ACC112 (cell line): ENCODE measurements at regions not wholly inside any gene's neighbourhood (a gene's known extent, or its start where the extent isn't known, plus 50 kb on each side); places are given as distances from the start of the nearest gene placed in this dataset.
"Not testable (repeated sequence)": the region's sequence is repeated elsewhere in the genome, so short reads cannot be mapped to it uniquely, and the experiment has no call there.

ENCODE experiments used
- H2AFZ ChIP-seq: fragments of 200-600 bp; sonication (generic); one replicate; pipeline ENCODE4 v1.6.0; 2017; ENCODE audit warnings: antibody characterized with exemption, low read length; ENCODE audit not compliant: unreplicated experiment
- H3K27ac ChIP-seq: fragments of 200-600 bp; sonication (generic); 2 replicates; pipeline ENCODE4 v1.5.1; 2014; ENCODE audit warnings: low read depth, mild to moderate bottlenecking, antibody characterized with exemption, low read length, moderate library complexity
- H3K27me3 ChIP-seq: fragments of 200-600 bp; sonication (generic); 2 replicates; pipeline ENCODE4 v1.6.1; 2014; ENCODE audit warnings: mild to moderate bottlenecking, antibody characterized with exemption, low read length, moderate library complexity, mixed read lengths; ENCODE audit not compliant: insufficient read depth
- H3K36me3 ChIP-seq: fragments of 200-600 bp; sonication (generic); 2 replicates; pipeline ENCODE4 v1.6.1; 2016; ENCODE audit warnings: mild to moderate bottlenecking, antibody characterized with exemption, low read length, moderate library complexity, mixed read lengths; ENCODE audit not compliant: insufficient read depth
- H3K4me1 ChIP-seq: fragments of 200-600 bp; sonication (generic); one replicate; pipeline ENCODE4 v1.6.1; 2016; ENCODE audit warnings: low read length, mixed read lengths; ENCODE audit not compliant: insufficient read depth, unreplicated experiment, control insufficient read depth
- H3K4me3 ChIP-seq: fragments of 200-600 bp; sonication (generic); 2 replicates; pipeline ENCODE4 v1.5.1; 2014; ENCODE audit warnings: mild to moderate bottlenecking, low read depth, low read length
- H3K79me2 ChIP-seq: fragments of 200-600 bp; sonication (generic); one replicate; pipeline ENCODE4 v1.6.0; 2016; ENCODE audit warnings: low read length; ENCODE audit not compliant: control insufficient read depth, unreplicated experiment, insufficient read depth

DNA sequence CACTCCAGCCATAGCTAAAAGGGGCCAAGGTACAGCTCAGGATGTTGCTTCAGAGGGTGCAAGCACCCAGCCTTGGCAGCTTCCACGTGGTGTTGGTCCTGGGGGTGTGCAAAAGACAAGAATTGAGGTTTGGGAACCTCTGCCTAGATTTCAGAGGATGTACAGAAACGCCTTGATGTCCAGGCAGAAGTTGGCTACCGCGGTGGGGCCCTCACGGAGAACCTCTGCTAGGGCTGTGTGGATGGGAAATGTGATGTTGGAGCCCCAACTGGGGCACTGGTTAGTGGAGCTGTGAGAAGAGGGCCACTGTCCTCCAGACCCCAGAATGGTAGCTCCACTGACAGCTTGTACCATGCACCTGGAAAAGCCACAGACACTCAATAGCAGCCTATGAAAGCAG, 380.6 kb downstream of the IL20RB start:
- H3K27me3 ChIP-seq, H3K4me3 ChIP-seq, H3K36me3 ChIP-seq, H3K27ac ChIP-seq, H3K79me2 ChIP-seq, H3K4me1 ChIP-seq, H2AFZ ChIP-seq: not testable (repeated sequence)

DNA sequence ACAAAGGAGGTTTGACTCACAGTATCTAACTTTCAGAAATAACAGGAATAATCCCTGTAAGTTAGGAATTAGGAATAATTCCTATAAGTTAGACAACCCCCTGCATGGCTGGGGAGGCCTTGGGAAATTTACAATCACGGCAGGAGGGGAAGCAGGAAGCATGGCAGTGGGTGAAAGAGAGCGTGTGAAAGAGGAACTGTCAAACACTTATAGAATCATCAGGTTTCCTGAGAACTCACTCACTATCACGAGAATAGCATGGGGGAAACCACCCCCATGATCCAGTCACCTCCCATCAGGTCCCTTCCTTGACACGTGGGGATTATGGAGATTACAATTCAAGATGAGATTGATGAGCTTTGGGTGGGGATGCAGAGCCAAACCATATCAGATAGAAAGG, 385.5 kb downstream of the IL20RB start:
- no peak overlapping the region for H2AFZ ChIP-seq
- no peaks in the 10 kb centered on the region for H3K36me3 ChIP-seq
- H3K27me3 ChIP-seq: no peaks in the 10 kb centered on the region
- H3K27ac ChIP-seq: no peak overlapping the region
- H3K79me2 ChIP-seq: no peaks in the 10 kb centered on the region
- H3K4me3 ChIP-seq: no peak overlapping the region
- H3K4me1 ChIP-seq: no peaks in the 10 kb centered on the region

DNA sequence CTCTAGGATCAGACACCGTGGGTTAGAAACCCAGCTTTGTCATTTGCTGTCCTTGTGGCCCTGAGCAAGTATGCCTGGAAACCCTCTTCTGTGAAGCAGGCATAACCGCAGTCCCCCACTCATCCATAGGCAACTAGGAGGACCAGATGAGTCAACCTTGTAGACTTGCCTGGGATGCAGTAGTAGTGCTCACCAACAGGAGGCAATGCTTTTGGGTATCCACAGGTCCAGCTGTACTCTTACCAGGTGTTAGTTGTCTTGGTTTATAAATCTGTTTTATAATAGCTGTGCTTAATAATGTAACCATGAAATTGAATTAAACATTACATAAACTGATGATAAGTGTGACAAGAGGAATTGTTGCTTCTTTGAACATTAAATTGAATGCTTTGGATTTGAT, 389.3 kb downstream of the IL20RB start:
- Histone ChIP-seq H3K27me3 (no peaks in the 10 kb centered on the region), H2AFZ (no peak overlapping the region), H3K4me3 (no peak overlapping the region), H3K27ac (no peak overlapping the region), H3K36me3 (no peaks in the 10 kb centered on the region), H3K4me1 (no peaks in the 10 kb centered on the region), H3K79me2 (no peaks in the 10 kb centered on the region)

DNA sequence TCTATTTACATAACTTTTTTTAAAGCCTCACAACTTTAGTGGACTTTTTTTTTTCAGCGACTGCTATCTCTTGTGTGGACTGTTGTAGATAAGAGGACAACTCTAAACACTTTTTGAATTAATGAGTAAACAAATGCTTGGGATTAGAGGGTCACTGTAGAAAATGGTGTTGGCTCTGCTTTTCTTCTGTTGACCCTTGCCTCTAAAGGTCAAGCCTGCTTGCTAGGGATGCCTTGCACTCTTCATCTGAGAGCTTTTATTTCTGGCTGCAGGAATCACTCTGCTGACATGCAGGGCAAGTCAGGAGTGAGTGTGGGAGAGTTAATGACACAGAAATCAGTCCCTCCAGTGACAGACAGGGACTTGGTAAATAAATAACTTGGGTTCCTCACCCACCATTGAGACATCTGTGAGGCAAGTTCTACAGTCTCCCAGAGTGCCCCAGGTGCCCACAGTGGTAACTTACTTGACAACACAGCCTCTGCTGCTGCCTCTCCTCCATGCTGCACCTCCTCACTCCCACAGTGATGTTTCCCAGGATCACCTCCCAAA, 390.1 kb downstream of the IL20RB start:
- no peak overlapping the region for H3K27ac ChIP-seq
- no peak overlapping the region for H2AFZ ChIP-seq
- no peak overlapping the region for H3K4me3 ChIP-seq
- H3K4me1 ChIP-seq: no peaks in the 10 kb centered on the region
- H3K36me3 ChIP-seq: no peaks in the 10 kb centered on the region
- H3K79me2 ChIP-seq: no peaks in the 10 kb centered on the region
- no peaks in the 10 kb centered on the region for H3K27me3 ChIP-seq

DNA sequence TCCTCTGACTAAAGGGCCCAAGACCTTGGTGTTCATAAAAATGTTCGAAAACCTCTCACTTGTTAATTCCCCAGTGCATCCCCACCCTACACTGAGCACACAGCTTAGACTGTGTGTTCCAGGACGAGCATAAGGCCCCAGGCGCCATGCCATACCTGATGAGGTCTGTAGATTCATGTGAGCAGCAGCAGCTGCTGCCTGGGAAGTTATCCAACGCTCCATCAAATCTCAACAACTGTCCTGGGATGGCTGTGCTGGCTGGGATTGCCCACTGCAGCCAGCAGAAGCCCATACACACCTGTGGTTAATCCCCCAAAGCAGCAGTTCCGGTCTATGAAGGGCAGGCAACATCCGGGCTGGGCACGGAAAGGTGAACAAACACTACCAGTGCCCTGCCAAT, 391.2 kb downstream of the IL20RB start:
- H3K4me1 ChIP-seq: no peaks in the 10 kb centered on the region
- no peaks in the 10 kb centered on the region for H3K27me3 ChIP-seq
- H3K4me3 ChIP-seq: no peak overlapping the region
- no peak overlapping the region for H2AFZ ChIP-seq
- no peaks in the 10 kb centered on the region for H3K79me2 ChIP-seq
- H3K36me3 ChIP-seq: no peaks in the 10 kb centered on the region
- H3K27ac ChIP-seq: no peak overlapping the region

DNA sequence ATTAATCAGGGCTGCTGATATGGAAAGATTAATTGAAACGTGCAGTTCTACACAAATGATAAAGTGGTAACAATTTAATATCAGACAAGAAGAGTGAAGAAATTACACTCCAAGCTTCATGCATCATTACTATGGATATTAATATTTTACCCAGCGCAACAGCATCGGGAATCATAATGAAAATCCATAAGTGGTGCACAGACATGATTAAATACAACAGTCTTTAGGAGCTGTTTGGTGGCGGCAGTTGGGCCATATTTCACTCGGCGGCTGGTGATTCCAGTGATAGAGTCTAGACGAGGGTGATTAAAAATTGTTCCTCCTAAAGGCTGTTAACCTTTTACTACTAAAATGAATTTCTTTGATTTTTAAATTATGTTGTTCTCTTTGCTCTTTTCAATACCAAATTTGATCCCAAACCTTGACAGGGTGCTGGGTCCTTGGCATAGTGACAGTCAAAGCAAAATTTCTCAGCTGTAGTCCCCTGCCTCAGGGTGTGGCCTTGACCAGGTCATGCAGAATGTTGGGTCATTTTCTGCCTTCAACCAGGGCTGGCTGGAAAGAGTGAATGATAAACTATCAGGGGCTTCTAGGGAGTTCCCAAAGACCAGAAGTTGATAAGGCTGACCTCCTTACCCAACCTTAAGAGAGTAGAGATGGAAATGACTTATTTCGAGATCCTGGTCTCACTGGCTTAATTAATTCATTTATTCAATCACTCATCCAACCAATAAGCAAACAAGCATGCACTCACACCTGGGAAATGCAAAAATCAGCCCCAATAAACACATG, 392.0 kb downstream of the IL20RB start:
- Histone ChIP-seq H3K27me3 (no peaks in the 10 kb centered on the region), H3K79me2 (no peaks in the 10 kb centered on the region), H3K4me3 (no peak overlapping the region), H2AFZ (no peak overlapping the region), H3K4me1 (no peaks in the 10 kb centered on the region), H3K27ac (no peak overlapping the region), H3K36me3 (no peaks in the 10 kb centered on the region)

DNA sequence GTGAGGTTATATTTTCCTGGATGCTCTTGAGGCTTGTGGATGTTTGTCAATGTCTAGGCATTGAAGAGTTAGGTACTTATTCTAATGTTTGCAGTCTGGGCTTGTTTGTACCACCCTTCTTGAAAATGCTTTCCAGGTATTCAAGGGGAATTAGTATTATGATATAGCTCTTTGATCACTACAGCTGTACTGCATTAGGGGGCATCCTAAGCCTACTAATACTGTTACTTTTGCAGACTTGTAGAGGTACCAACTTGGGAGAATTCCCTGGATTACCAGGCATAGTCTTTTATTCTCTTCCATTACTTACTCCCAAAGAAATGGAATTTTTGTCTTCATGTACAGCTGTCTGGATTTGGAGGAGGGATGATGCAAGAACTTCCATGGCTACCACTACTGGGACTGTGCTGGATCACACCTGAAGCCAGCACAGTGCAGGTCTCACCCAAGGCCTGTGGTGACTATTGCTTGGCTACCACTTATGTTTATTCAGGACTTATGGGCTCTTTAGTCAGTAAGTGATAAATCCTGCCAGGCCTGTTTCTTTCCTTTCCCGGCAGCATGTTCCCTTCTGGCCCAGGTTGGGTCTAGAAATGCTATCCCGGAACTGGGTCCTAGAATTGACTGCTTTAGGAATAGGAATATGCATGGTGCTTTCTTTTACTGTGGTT, 402.9 kb downstream of the IL20RB start:
- Histone ChIP-seq H3K79me2 (no peaks in the 10 kb centered on the region), H3K27ac (no peak overlapping the region), H3K4me1 (no peaks in the 10 kb centered on the region), H3K27me3 (no peaks in the 10 kb centered on the region), H2AFZ (no peak overlapping the region), H3K36me3 (no peaks in the 10 kb centered on the region), H3K4me3 (no peak overlapping the region)

DNA sequence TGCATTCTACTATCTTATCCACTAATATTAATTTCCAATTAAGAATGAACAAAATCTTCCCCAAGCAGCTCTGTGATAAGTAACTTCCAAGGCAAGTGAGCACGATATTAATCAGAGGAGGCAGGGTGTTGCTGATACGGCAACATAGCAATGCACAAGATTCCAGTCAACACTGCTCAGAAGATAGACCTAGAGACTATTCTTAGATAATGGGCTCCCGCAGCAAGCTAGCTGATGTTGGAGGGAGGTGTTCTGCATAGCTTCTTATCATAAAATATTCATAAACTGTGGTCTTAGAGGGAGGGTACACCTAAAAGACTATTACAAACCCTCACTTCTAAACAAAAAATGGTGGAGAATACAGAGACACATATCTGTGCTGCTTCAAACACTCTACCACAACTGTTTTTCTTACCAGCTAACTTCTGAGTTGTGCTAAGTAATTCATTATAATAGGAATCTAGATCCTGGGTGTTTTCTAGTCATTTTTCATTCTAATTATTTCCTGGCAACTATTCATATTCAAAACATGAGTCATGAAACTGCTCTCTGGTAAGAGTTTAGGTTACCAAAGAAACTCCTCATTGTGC, 382.0 kb upstream of the SOX14 start:
- no peak overlapping the region for H3K27ac ChIP-seq
- no peak overlapping the region for H2AFZ ChIP-seq
- no peaks in the 10 kb centered on the region for H3K79me2 ChIP-seq
- no peak overlapping the region for H3K4me3 ChIP-seq
- H3K4me1 ChIP-seq: no peaks in the 10 kb centered on the region
- H3K36me3 ChIP-seq: no peaks in the 10 kb centered on the region
- no peaks in the 10 kb centered on the region for H3K27me3 ChIP-seq

DNA sequence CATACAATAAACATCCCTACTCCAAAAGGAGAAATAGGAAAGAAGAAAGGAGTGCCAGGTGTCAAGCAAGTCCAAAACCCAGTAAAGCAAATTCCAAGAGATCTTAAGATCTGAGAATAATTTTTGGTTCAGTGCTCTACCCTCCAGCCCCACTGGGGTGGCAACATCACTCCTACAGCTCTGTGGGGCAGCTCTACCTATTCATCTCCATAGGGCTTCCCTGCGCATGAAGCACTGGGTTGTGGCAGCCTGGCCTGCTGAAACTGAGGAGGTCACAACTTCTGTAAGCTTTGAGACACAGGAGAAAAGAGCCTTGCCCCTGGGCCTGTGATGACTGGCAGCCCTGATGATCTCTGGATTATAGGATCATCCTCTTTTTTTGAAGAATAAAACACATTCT, 378.2 kb upstream of the SOX14 start:
- Histone ChIP-seq H3K4me3 (no peak overlapping the region), H3K27me3 (no peaks in the 10 kb centered on the region), H3K4me1 (no peaks in the 10 kb centered on the region), H3K27ac (no peak overlapping the region), H3K36me3 (no peaks in the 10 kb centered on the region), H3K79me2 (no peaks in the 10 kb centered on the region), H2AFZ (no peak overlapping the region)

DNA sequence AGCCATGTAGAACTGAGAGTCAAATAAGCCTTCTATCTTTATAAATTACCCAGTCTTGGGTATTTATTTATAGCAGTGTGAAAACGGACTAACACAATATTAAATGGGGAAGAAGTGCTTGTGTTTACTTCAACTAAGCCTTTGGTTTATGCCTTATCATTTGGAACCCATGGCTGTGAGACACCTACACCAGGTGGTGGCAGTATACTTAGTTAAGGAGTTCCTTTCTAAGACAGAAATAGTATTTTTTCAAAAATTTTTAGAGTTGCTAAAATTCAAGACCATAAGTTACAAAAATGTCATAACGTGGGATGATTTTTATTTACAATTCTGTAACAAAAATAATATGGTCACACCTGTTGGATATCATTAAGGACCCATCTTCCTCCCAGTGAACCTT, 354.5 kb upstream of the SOX14 start:
- H3K79me2 ChIP-seq: no peaks in the 10 kb centered on the region
- H3K36me3 ChIP-seq: no peaks in the 10 kb centered on the region
- no peak overlapping the region for H3K27ac ChIP-seq
- H3K4me3 ChIP-seq: no peak overlapping the region
- no peaks in the 10 kb centered on the region for H3K4me1 ChIP-seq
- H2AFZ ChIP-seq: no peak overlapping the region
- no peaks in the 10 kb centered on the region for H3K27me3 ChIP-seq

DNA sequence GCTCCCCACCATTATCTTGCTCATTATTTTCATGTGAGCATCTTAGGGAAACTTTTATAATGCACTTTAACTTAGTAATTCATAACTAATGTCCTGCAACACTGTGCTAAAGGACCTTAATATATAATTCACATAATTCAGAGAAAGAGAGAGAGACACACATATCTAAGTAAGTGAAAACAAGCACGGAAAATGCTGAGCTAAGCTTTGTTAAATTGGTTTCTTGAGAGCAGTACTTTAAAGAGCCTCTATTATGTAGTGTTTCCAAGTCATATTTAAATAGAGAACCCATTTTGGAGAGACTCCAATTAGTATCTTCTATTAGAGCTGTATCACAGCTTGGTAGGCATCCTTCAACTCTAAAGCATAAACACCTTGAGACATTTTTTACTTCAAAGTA, 354.1 kb upstream of the SOX14 start:
- no peak overlapping the region for H3K4me3 ChIP-seq
- H2AFZ ChIP-seq: no peak overlapping the region
- no peaks in the 10 kb centered on the region for H3K79me2 ChIP-seq
- H3K27ac ChIP-seq: no peak overlapping the region
- no peaks in the 10 kb centered on the region for H3K36me3 ChIP-seq
- no peaks in the 10 kb centered on the region for H3K4me1 ChIP-seq
- H3K27me3 ChIP-seq: no peaks in the 10 kb centered on the region
